Vagina (tissue), 2 donors: ENCODE measurements at regions not wholly inside any gene's neighbourhood (a gene's known extent, or its start where the extent isn't known, plus 50 kb on each side); places are given as distances from the start of the nearest gene placed in this dataset.

ENCODE experiments used
- DNase-seq, 2 donors: peaks; one replicate each; pipeline ENCODE4 v3.0.0-alpha.2; 2017; ENCODE audit errors: extremely low spot score in 2 of 2
- H3K27ac ChIP-seq: fragments of 200-600 bp; sonication (generic); one replicate; pipeline ENCODE4 v1.5.1; 2019
- H3K27me3 ChIP-seq: fragments of 200-600 bp; sonication (generic); one replicate; pipeline ENCODE4 v1.5.1; 2019
- H3K36me3 ChIP-seq, 2 donors: fragments of 200-600 bp; sonication (generic); one replicate each; pipeline ENCODE4 v1.5.1; 2017 to 2019
- H3K4me1 ChIP-seq: fragments of 200-600 bp; sonication (generic); one replicate; pipeline ENCODE4 v1.5.1; 2019
- H3K4me3 ChIP-seq, 2 donors: fragments of 200-600 bp; sonication (generic); 1 replicate in 1 of 2; 2 replicates in 1 of 2; pipeline ENCODE4 v1.5.1; 2016 to 2019
- H3K9me3 ChIP-seq: fragments of 200-600 bp; sonication (generic); one replicate; pipeline ENCODE4 v1.5.1; 2019
- POLR2A ChIP-seq, 2 donors: fragments of 450-650 bp; IDR thresholded peaks; one replicate each; pipeline ENCODE4 v1.6.1; 2017; ENCODE audit warnings: antibody characterized with exemption in 2 of 2, mild to moderate bottlenecking in 2 of 2, moderate library complexity in 2 of 2
- POLR2AphosphoS5 ChIP-seq, 2 donors: sonication (generic); formaldehyde crosslinking; IDR thresholded peaks; one replicate each; pipeline ENCODE4 v1.9.0; 2017; ENCODE audit warnings: antibody characterized with exemption in 2 of 2, mild to moderate bottlenecking in 2 of 2, low read depth in 1 of 2; ENCODE audit not compliant: insufficient read depth in 1 of 2
- intact Hi-C: fragments of 100-400 bp; cut with DNase I; formaldehyde crosslinking; loops from one replicate; pipeline ENCODE4 v1.15.1; 2023
- TF ChIP-seq, protein P1 (sequence below), 3 experiments: fragments of 450-650 bp in 2 of 3; fragments of 200-600 bp in 1 of 3; sonication (generic) in 1 of 3; IDR thresholded peaks; one replicate each; pipeline ENCODE4 v1.5.1; 2017 to 2019; ENCODE audit warnings: antibody characterized with exemption in 3 of 3, mild to moderate bottlenecking in 2 of 3, moderate library complexity in 2 of 3

DNA sequence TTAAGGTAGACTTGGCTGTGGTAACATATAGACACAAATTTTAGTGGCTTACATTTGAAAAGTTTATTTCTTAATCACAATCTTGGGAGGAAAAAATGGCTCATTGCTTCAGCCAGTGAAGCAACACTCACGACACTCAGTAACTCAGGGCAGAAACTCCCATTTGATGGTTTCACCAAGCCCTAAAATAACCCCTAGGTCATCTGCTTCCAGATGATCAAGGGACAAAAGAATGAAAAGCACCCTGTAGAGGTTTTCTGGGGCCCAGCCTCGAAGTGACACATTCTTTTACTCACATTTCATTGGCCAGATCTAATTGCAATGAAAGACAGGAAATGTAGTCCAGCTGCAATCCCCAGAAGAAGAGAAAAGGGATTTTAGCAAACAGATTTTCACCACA, 275.9 kb downstream of the TMX3 start:
- no peak for DNase-seq
- Histone ChIP-seq H3K9me3 (no peaks in the 10 kb centered on the region), H3K27ac (no peak overlapping the region), H3K36me3 (no peaks in the 10 kb centered on the region), H3K4me1 (no peaks in the 10 kb centered on the region), H3K4me3 (no peak overlapping the region), H3K27me3 (no peaks in the 10 kb centered on the region)
- intact Hi-C loops: no loop called here
- TF ChIP-seq POLR2AphosphoS5 (IDR thresholded peaks at IDR 0.05; ENCODE audit: insufficient read depth in 1 of 2, low read depth in 1 of 2): no peak
- TF ChIP-seq, protein P1, sequence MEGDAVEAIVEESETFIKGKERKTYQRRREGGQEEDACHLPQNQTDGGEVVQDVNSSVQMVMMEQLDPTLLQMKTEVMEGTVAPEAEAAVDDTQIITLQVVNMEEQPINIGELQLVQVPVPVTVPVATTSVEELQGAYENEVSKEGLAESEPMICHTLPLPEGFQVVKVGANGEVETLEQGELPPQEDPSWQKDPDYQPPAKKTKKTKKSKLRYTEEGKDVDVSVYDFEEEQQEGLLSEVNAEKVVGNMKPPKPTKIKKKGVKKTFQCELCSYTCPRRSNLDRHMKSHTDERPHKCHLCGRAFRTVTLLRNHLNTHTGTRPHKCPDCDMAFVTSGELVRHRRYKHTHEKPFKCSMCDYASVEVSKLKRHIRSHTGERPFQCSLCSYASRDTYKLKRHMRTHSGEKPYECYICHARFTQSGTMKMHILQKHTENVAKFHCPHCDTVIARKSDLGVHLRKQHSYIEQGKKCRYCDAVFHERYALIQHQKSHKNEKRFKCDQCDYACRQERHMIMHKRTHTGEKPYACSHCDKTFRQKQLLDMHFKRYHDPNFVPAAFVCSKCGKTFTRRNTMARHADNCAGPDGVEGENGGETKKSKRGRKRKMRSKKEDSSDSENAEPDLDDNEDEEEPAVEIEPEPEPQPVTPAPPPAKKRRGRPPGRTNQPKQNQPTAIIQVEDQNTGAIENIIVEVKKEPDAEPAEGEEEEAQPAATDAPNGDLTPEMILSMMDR (IDR thresholded peaks at IDR 0.05): no peak
- TF ChIP-seq POLR2A (IDR thresholded peaks at IDR 0.05): no peak

DNA sequence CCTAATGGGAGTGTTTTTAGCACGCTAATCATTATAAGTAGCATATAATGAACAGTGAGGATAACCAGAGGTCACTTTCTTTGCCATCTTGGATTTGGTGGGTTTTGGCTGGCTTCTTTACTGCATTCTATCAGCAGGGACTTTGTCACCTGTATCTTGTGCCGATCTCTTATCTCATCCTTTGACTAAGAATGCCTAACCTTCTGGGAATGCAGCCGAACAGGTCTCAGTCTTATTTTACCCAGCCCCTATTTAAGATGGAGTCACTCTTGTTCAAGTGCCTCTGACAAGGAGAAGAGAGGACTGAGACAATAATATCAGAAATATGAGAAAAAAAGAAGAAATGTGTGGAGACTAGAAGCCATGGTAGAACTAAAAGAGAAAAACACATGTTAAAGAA, 276.4 kb downstream of the TMX3 start:
- no peak overlapping the region for H3K27ac ChIP-seq
- intact Hi-C loops: no loop called here

DNA sequence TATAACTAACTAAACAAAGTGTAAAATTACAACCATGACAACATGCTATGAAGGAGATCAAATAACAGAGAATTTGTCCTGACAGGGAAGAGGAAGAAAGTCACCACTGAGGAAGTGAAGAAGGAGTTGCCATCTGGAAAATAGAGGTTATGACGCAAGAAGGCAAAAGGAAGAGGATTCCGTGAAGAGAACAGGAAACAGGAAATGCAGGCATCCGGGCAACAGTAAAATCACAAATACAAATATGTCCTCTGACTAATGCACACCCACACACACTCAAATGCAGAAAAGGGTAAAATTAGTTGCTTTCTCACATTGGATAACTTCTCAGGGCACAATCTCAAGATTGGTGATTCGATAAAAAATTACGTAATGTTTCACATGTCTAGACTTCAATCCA, 278.4 kb downstream of the TMX3 start:
- intact Hi-C loops: no loop called here
- TF ChIP-seq, protein P1 (IDR thresholded peaks at IDR 0.05): no peak
- TF ChIP-seq POLR2AphosphoS5 (IDR thresholded peaks at IDR 0.05; ENCODE audit: insufficient read depth in 1 of 2, low read depth in 1 of 2): no peak
- Histone ChIP-seq H3K27ac (no peak overlapping the region), H3K36me3 (no peaks in the 10 kb centered on the region), H3K9me3 (no peaks in the 10 kb centered on the region), H3K4me3 (no peak overlapping the region), H3K27me3 (no peaks in the 10 kb centered on the region), H3K4me1 (no peaks in the 10 kb centered on the region)
- DNase-seq: no peak

More for the DNA sequence above, 276.4 kb downstream of the TMX3 start:
- Histone ChIP-seq H3K4me1 (no peaks in the 10 kb centered on the region), H3K9me3 (no peaks in the 10 kb centered on the region), H3K4me3 (no peak overlapping the region), H3K27me3 (no peaks in the 10 kb centered on the region), H3K36me3 (no peaks in the 10 kb centered on the region)
- DNase-seq: no peak
- TF ChIP-seq POLR2AphosphoS5 (IDR thresholded peaks at IDR 0.05; ENCODE audit: insufficient read depth in 1 of 2, low read depth in 1 of 2) (no peak), POLR2A (IDR thresholded peaks at IDR 0.05) (no peak)
- TF ChIP-seq, protein P1 (IDR thresholded peaks at IDR 0.05): no peak

DNA sequence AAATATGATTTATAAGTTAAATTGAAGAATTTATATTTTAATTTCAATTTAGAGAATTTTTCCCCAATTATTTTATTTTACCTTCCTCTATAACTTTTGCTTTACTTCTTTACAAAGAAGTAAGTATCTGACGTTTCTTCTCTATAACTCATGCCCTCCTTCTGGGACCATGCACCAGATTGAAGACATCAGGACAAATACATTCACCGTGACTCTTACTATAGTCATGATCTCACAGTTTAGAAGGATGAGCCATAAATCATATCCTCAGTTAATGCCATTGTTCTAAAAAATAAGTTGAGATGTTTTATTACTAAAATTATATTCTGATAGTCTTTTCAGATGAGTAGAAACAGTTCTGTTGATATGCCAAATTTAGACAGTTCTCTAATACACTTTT, 279.3 kb downstream of the TMX3 start:
- TF ChIP-seq POLR2A (IDR thresholded peaks at IDR 0.05) (no peak), POLR2AphosphoS5 (IDR thresholded peaks at IDR 0.05; ENCODE audit: insufficient read depth in 1 of 2, low read depth in 1 of 2) (no peak)
- TF ChIP-seq, protein P1 (IDR thresholded peaks at IDR 0.05): no peak
- no peak for DNase-seq
- no peaks in the 10 kb centered on the region for H3K4me1 ChIP-seq
- H3K27ac ChIP-seq: no peak overlapping the region
- H3K27me3 ChIP-seq: no peaks in the 10 kb centered on the region
- intact Hi-C loops: no loop called here
- H3K9me3 ChIP-seq: no peaks in the 10 kb centered on the region
- H3K4me3 ChIP-seq: no peak overlapping the region
- H3K36me3 ChIP-seq: no peaks in the 10 kb centered on the region

DNA sequence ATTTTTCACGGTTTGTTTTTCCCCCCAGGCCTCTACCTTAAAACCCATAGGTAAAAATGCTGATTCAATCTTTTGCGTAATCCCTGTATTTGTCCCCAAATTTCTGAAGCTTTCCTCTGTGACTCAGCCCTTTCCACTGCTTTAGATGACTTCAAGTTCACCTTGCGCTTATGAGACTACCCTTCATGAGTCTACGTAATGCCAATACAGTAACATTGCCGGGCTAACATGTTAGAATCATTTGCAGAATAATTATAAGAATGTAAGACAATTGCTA, 283.0 kb downstream of the TMX3 start:
- no peak overlapping the region for H3K27ac ChIP-seq
- intact Hi-C loops: no loop called here
- no peak for DNase-seq

More for the DNA sequence above, 283.0 kb downstream of the TMX3 start:
- no peaks in the 10 kb centered on the region for H3K36me3 ChIP-seq
- no peak overlapping the region for H3K4me3 ChIP-seq
- H3K9me3 ChIP-seq: no peaks in the 10 kb centered on the region
- no peaks in the 10 kb centered on the region for H3K27me3 ChIP-seq
- TF ChIP-seq POLR2A (IDR thresholded peaks at IDR 0.05): no peak
- TF ChIP-seq, protein P1 (IDR thresholded peaks at IDR 0.05): no peak
- no peak for TF ChIP-seq POLR2AphosphoS5 (IDR thresholded peaks at IDR 0.05; ENCODE audit: insufficient read depth in 1 of 2, low read depth in 1 of 2)
- H3K4me1 ChIP-seq: no peaks in the 10 kb centered on the region
